ENCODE measurements at regions not wholly inside any gene's neighbourhood (a gene's known extent, or its start where the extent isn't known, plus 50 kb on each side); places are given as distances from the start of the nearest gene placed in this dataset.

- TF ChIP-seq, protein P1, sequence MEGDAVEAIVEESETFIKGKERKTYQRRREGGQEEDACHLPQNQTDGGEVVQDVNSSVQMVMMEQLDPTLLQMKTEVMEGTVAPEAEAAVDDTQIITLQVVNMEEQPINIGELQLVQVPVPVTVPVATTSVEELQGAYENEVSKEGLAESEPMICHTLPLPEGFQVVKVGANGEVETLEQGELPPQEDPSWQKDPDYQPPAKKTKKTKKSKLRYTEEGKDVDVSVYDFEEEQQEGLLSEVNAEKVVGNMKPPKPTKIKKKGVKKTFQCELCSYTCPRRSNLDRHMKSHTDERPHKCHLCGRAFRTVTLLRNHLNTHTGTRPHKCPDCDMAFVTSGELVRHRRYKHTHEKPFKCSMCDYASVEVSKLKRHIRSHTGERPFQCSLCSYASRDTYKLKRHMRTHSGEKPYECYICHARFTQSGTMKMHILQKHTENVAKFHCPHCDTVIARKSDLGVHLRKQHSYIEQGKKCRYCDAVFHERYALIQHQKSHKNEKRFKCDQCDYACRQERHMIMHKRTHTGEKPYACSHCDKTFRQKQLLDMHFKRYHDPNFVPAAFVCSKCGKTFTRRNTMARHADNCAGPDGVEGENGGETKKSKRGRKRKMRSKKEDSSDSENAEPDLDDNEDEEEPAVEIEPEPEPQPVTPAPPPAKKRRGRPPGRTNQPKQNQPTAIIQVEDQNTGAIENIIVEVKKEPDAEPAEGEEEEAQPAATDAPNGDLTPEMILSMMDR (IDR thresholded peaks at IDR 0.05; ENCODE audit: insufficient read depth in 1 of 2, low read depth in 1 of 2, low read length in 1 of 2, severe bottlenecking in 1 of 2, unreplicated experiment in 1 of 2) = no peak
- H3K4me1 Mint-ChIP-seq (ENCODE audit: low read depth, unreplicated experiment) = no peaks in the 10 kb centered on the region
- no peak for DNase-seq
- CTCF ChIA-PET = no interaction called here
- no peak overlapping the region for H3K4me3 ChIP-seq (ENCODE audit: low read depth, low read length)
- intact Hi-C loops (cut with micrococcal nuclease; ENCODE audit: unreplicated experiment) = no loop called here
- no TSS peak for BruUV-seq (replicated peaks)
- H3K36me3 ChIP-seq (ENCODE audit: control insufficient read depth, insufficient read depth, low read length) = no peaks in the 10 kb centered on the region
- no peak overlapping the region for H3K27ac Mint-ChIP-seq (ENCODE audit: unreplicated experiment)
- H3K4me1 ChIP-seq = no peaks in the 10 kb centered on the region
- H3K9me3 ChIP-seq = no peaks in the 10 kb centered on the region
- no peaks in the 10 kb centered on the region for H3K27me3 ChIP-seq (replicated peaks; ENCODE audit: control insufficient read depth, insufficient read depth, low read length)
- no peaks in the 10 kb centered on the region for H3K9me3 Mint-ChIP-seq (ENCODE audit: unreplicated experiment)
- no peaks in the 10 kb centered on the region for H3K27me3 Mint-ChIP-seq (ENCODE audit: insufficient read depth, unreplicated experiment)
- POLR2A ChIA-PET = no interaction called here
- H3K4me3 Mint-ChIP-seq (ENCODE audit: unreplicated experiment) = no peak overlapping the region
- H3K36me3 Mint-ChIP-seq (ENCODE audit: insufficient read depth, unreplicated experiment) = no peaks in the 10 kb centered on the region
Measured at GRCh38 chr5:74293182-74293581, 347.3 kb downstream of the ENC1 start.

GRCh38 chr5:74290634-74291241, 349.8 kb downstream of the ENC1 start:
- H3K27me3 ChIP-seq (replicated peaks; ENCODE audit: control insufficient read depth, insufficient read depth, low read length) = no peaks in the 10 kb centered on the region
- POLR2A ChIA-PET = no interaction called here
- no peak overlapping the region for H3K4me3 ChIP-seq (ENCODE audit: low read depth, low read length)
- no peaks in the 10 kb centered on the region for H3K4me1 ChIP-seq
- Mint-ChIP-seq H3K9me3 (ENCODE audit: unreplicated experiment) (peaks cover 8% of the 10 kb centered on the region), H3K36me3 (ENCODE audit: insufficient read depth, unreplicated experiment) (no peaks in the 10 kb centered on the region), H3K4me1 (ENCODE audit: low read depth, unreplicated experiment) (peaks cover 6% of the 10 kb centered on the region), H3K27me3 (ENCODE audit: insufficient read depth, unreplicated experiment) (peaks cover 4% of the 10 kb centered on the region), H3K27ac (ENCODE audit: unreplicated experiment) (no peak overlapping the region), H3K4me3 (ENCODE audit: unreplicated experiment) (no peak overlapping the region)
- intact Hi-C loops (cut with micrococcal nuclease; ENCODE audit: unreplicated experiment) = loop anchor here (1.0 kb wide), 1 partner anchor 351 kb away; no protein-coding TSS in a partner anchor
- H3K36me3 ChIP-seq (ENCODE audit: control insufficient read depth, insufficient read depth, low read length) = no peaks in the 10 kb centered on the region
- no TSS peak for BruUV-seq (replicated peaks)
- CTCF ChIA-PET = no interaction called here
- no peaks in the 10 kb centered on the region for H3K9me3 ChIP-seq
- DNase-seq = peak; percentile 14 to 43
- TF ChIP-seq, protein P1 (IDR thresholded peaks at IDR 0.05; ENCODE audit: insufficient read depth in 1 of 2, low read depth in 1 of 2, low read length in 1 of 2, severe bottlenecking in 1 of 2, unreplicated experiment in 1 of 2) = no peak

DNA sequence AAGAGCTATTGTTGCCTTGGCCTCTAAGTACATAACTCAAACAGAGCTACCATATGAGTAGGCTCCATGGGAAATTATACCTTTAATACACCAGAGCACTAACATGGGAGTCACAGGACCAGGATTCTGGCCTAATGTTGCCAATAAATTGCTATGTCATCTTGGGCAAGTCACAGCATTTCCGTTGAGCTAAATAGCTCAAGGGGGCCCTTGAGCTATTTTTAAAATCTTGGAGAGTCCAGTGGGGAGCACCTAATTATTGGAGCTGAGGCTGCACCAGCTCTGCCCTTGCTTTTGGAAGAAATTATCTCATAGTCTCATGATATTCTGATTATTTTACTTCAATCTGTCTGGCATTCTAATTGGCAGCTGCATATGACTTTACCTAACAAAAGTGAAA, 350.8 kb downstream of the ENC1 start:
- H3K4me1 ChIP-seq = no peaks in the 10 kb centered on the region
- BruUV-seq (replicated peaks) = no TSS peak
- intact Hi-C loops (cut with micrococcal nuclease; ENCODE audit: unreplicated experiment) = loop anchor here (1.0 kb wide), 1 partner anchor 352 kb away; no protein-coding TSS in a partner anchor
- peaks cover 8% of the 10 kb centered on the region for H3K9me3 Mint-ChIP-seq (ENCODE audit: unreplicated experiment)
- H3K27me3 Mint-ChIP-seq (ENCODE audit: insufficient read depth, unreplicated experiment) = peaks cover 4% of the 10 kb centered on the region
- CTCF ChIA-PET = no interaction called here
- DNase-seq = no peak
- no peak overlapping the region for H3K4me3 ChIP-seq (ENCODE audit: low read depth, low read length)
- POLR2A ChIA-PET = no interaction called here
- H3K4me1 Mint-ChIP-seq (ENCODE audit: low read depth, unreplicated experiment) = peaks cover 6% of the 10 kb centered on the region
- H3K9me3 ChIP-seq = no peaks in the 10 kb centered on the region
- no peaks in the 10 kb centered on the region for H3K27me3 ChIP-seq (replicated peaks; ENCODE audit: control insufficient read depth, insufficient read depth, low read length)
- TF ChIP-seq, protein P1 (IDR thresholded peaks at IDR 0.05; ENCODE audit: insufficient read depth in 1 of 2, low read depth in 1 of 2, low read length in 1 of 2, severe bottlenecking in 1 of 2, unreplicated experiment in 1 of 2) = no peak
- no peaks in the 10 kb centered on the region for H3K36me3 Mint-ChIP-seq (ENCODE audit: insufficient read depth, unreplicated experiment)
- no peak overlapping the region for H3K4me3 Mint-ChIP-seq (ENCODE audit: unreplicated experiment)
- no peak overlapping the region for H3K27ac Mint-ChIP-seq (ENCODE audit: unreplicated experiment)
- no peaks in the 10 kb centered on the region for H3K36me3 ChIP-seq (ENCODE audit: control insufficient read depth, insufficient read depth, low read length)
